Left cardiac atrium (tissue), 4 donors: ENCODE measurements at regions not wholly inside any gene's neighbourhood (a gene's known extent, or its start where the extent isn't known, plus 50 kb on each side); places are given as distances from the start of the nearest gene placed in this dataset.

Source experiments
- ATAC-seq, 2 donors: fragments of 200-7000 bp; cut with Tn5 transposase; one replicate each; pipeline ENCODE4 v1.9.1; 2020; ENCODE audit warnings: mild to moderate bottlenecking in 2 of 2, moderate library complexity in 2 of 2
- DNase-seq: peaks from one replicate; pipeline ENCODE4 v3.0.0-alpha.2; 2020
- intact Hi-C, 2 donors: fragments of 100-400 bp; cut with DNase I; formaldehyde crosslinking; loops; one replicate each; pipeline versions ENCODE4 v1.14.1 to v1.15.1; 2022 to 2023
- donor health status: DM: no; HTN: yes; CAD: no.
- donor health status: DM: no; HTN: yes; CAD: no; lungs with severe emphysema.
- donor health status: DM: yes; HTN: yes; CAD: no.
- donor health status: Dilated cardiomyopathy.

DNA sequence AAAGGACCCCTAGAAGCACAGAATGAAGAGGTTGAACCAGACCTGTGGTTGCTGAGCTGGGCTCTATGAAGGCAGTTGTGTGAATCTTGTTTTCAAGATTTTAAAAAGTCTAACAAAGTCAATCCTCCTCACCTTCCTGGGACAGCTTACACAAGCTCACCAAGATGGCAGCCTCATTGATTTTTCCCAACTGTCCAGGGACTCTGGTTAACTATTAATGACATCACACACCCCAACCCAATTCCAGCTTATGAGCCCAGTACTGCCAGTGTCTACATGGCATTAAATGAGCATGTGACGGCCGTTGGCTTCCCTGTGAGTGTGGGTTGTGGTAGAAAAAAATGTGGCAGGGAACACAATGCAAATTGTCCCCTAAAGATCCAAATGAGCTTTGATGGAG lies 137.0 kb downstream of the CHST1 start:
- ATAC-seq (no peak), DNase-seq (no peak)
- intact Hi-C loops: no loop called here

DNA sequence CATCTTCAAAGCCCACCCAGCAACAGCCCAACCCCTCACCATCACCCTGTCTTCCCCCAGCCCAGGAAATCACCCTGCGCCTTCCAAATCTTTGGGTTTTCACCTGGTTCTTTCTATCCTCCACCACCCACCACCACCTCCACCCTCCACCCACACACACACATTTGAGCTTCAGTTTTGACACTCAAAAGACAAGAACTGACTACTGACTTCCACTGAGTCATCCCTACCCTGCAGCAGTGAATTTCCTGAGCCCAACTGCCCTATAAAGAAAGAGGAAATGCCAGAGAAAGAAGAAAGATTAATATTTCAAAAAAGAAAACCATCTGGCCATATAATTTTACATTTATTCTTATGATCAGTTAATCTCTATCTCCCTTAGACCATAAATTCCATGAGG lies 137.5 kb downstream of the CHST1 start:
- intact Hi-C loops: no loop called here
- DNase-seq (no peak), ATAC-seq (no peak)

DNA sequence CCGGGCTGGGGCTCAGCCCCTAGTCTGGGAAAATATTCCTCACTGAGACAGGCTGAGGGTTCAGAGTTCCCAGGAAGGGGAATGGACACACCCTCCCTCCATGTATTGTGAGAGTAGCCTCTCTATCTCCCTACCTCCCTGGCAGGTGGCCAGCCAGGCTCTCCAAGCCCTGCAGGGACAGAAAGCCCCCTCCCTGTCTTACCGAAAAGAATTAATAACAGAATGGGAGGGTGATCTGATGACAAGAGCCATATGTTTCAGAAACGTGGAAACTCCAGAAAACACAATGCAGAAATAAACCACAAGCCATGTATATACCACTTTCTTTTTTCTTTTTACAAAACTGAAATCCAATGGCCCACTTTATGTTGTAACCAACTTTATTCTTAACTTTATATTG lies 140.0 kb downstream of the CHST1 start:
- intact Hi-C loops: no loop called here
- ATAC-seq: no peak

GRCh38 chr11:45523760-45524159 lies 141.7 kb downstream of the CHST1 start:
- DNase-seq: no peak
- intact Hi-C loops: no loop called here
- ATAC-seq: no peak

More for the DNA sequence above, 140.0 kb downstream of the CHST1 start:
- no peak for DNase-seq

DNA sequence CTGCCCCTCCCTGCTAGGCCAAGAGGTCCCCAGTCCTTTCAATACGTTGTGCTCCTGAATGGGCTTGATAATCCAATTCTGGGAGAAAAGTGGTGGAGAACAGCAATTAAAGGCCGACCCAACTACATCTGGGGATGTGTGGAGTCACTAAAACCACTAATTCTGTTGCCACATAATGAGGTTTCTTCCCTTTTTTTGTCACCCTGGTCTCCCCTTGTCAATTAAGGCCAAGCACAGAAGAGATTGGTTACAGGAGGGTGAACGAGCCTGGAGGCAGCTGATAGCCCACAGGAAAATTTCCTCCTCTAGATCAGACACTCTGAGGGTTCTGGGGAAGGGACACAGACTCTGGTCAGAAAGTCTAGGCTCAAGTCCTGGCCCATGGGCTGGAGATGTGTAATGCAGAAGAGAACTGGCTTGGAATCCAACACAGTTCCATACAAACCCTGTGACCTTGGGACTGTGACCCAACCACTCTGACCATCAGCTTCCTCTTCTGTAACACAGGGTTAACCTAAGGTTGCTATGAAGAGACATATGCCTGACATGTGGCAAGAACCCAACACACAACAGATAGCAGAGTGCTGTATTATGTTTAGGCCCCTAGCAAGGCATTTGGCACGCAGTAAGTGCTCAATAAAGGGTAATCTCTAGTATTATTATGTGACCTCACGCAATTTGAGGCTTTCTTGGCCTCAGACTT lies 146.4 kb downstream of the CHST1 start:
- intact Hi-C loops: no loop called here
- no peak for ATAC-seq

GRCh38 chr11:45518141-45518832 lies 147.1 kb downstream of the CHST1 start:
- ATAC-seq (no peak), DNase-seq (no peak)
- intact Hi-C loops: no loop called here

More for the DNA sequence above, 146.4 kb downstream of the CHST1 start:
- no peak for DNase-seq

- intact Hi-C loops: no loop called here
- no peak for DNase-seq
- no peak for ATAC-seq
Observed at GRCh38 chr11:45517171-45517770, 148.2 kb downstream of the CHST1 start.

- ATAC-seq (no peak), DNase-seq (no peak)
- intact Hi-C loops: no loop called here
Observed at GRCh38 chr11:45513821-45514340, 151.5 kb downstream of the CHST1 start.

DNA sequence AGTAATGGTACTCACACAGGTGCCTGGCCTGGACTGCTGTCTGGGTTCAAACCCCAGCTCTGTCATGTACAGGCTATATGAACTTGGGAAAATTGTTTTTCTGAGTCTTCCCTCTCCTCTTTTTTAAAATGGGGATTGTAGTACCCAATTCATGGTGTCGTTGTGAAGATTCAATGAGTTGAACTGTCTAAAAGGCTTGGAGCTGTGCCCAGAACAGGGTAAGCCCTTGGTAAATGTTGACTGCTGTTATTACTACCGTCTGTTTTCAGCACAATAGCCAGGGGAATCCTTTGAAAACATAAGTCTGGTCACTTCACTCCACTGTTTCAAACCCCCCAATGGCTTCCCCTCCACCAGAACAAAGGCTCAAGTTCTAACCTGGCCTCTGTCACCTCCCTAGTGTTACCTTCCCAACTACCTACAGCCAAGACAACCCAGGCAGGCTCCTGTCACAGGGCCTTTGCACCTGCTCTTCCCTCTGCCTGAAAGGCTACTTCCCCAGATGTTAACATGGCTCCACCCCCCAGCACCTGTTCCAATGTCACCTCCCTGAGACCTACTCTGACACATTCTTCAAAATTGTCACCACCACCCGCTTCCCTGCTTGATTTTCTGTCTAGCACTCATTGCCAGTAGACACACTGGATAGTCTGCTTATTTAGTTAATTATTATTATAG lies 152.8 kb downstream of the CHST1 start:
- ATAC-seq (no peak), DNase-seq (no peak)
- intact Hi-C loops: no loop called here

DNA sequence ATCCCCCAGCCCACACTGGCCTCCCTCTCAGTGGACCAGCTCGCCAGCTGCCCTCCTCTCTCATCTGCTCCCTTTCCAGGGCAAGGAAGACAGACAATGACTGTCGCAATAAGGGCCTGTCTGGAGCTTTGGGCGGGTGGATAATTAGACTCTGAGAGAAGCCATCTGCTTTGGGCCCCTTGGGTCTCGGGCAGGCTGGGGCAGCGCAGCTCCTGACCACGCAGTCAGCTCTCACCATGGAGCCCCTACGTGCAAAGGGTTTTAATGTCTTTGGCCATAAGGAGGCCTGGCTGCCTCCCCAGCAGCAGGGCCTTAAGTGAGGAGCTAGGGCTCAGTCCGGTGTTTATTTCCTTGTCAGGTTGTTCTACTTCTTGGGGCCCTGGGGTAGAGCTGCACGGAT lies 153.9 kb downstream of the CHST1 start:
- DNase-seq: no peak
- ATAC-seq: no peak
- intact Hi-C loops: no loop called here

DNA sequence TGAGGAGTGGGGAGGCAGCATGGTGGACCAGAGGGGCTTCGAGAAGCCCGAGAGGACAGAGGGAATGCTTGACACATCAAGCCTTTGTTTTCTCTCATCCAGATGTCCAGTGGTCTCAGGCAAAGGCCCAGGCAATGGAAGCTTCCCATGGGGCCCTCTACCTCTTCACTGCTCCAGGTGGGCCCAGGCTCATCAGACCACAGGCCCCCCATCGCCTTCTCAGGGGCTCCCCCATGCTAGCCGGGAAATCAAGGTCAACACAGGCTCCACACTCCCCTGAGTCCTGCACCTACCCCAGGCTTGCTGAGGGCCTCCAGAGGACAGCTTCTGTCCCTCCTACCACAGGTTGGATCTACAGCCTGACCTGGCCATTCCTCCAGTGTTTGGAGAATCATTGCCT lies 157.5 kb downstream of the CHST1 start:
- DNase-seq (no peak), ATAC-seq (no peak)
- intact Hi-C loops: no loop called here

DNA sequence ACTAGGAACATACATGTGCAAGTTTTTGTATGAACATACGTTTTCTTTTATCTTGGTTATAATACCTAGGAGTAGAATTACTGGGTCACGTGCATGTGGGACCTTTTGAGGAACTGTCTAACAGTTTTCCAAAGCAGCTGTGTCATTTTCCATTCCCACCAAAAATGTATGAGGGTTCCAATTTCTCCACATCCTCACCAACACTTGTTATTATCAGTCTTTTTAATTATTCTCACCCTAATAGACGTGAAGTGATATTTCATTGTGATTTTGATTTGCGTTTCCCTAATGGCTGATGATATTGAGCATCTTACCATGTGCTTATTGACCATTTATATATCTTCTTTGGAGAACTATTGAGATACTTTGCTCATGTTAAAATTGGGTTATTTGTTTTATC lies 162.1 kb downstream of the CHST1 start:
- no peak for DNase-seq
- ATAC-seq: no peak
- intact Hi-C loops: no loop called here

GRCh38 chr11:45502226-45502545 lies 163.2 kb downstream of the CHST1 start:
- DNase-seq: no peak
- peak in 1 of 2 donors; percentile 72 for ATAC-seq
- intact Hi-C loops: no loop called here

DNA sequence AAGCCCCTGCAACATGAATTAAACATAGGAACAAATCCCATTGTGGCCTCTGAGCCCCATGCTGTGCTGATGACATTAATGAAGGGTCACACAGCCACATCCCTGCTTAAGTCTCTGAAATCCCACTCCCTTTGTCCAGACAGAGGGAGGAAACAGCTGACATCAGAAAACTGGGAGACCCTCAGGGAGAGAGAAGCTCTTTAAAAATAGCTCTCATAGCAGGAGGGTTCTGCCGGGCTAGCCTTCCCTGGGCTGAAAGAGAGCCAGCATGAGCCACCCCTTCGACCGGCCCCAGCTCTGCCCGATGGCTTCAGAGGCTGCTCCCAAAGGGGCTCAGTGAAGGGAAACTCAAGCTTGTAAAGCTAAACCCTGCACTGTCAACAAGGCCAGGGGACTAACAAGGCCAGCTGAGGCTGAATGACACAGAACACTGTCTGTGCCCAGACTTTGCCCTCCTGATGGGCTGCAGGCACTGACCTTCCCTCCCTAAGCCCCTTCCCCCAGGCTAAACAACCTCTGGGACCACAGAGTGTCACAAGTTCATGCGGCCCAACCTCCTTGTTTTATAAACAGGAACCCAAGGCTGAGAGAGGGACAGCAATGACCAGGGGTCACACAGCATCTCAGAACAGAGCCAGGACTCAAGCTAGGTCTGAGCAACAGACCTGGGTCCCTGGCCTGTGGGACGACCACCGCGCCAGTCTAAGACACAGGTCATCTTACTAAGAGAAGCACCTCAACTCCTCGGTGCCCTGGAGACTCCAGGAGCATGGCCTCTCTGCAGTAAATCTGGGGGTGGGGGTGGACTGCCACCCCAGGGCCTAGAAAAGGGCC lies 163.8 kb downstream of the CHST1 start:
- intact Hi-C loops: loop anchor here in 1 of 2 donors (2.0 kb wide), 1 partner anchor 41 kb away; no protein-coding TSS in a partner anchor
- no peak for DNase-seq

DNA sequence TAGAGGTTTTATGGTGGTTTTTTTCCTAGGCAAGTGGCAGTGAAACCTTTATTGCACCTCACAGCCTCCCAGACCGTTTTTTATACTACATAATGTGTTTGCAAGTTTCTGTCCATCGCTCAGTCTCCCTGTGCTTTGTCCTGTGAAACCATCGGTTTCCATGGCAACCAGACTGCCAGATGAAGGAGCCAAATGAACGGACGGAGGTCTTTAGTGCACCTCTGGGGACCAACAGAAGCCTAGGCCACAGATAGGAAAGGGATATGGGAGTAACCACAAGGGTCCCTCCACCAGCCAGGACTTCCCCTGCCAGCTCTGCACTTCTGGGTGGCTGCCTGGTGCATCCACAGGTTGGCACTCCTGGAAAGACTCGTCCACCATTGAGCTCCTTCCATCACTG lies 165.0 kb downstream of the CHST1 start:
- intact Hi-C loops: loop anchor here in 1 of 2 donors (2.0 kb wide), 1 partner anchor 40 kb away; no protein-coding TSS in a partner anchor
- no peak for DNase-seq
- ATAC-seq: no peak

More for the DNA sequence above, 163.8 kb downstream of the CHST1 start:
- ATAC-seq: peak; percentile 26 to 67

GRCh38 chr11:45494738-45495137 lies 170.7 kb downstream of the CHST1 start:
- intact Hi-C loops: no loop called here
- no peak for ATAC-seq

GRCh38 chr11:45489281-45489905 lies 176.0 kb downstream of the CHST1 start:
- DNase-seq: no peak
- intact Hi-C loops: no loop called here
- no peak for ATAC-seq

More at GRCh38 chr11:45494738-45495137, 170.7 kb downstream of the CHST1 start:
- no peak for DNase-seq

GRCh38 chr11:45486461-45486860 lies 179.0 kb downstream of the CHST1 start:
- ATAC-seq (no peak), DNase-seq (no peak)
- intact Hi-C loops: no loop called here
